ENCODE measurements at regions not wholly inside any gene's neighbourhood (a gene's known extent, or its start where the extent isn't known, plus 50 kb on each side); places are given as distances from the start of the nearest gene placed in this dataset.

DNA sequence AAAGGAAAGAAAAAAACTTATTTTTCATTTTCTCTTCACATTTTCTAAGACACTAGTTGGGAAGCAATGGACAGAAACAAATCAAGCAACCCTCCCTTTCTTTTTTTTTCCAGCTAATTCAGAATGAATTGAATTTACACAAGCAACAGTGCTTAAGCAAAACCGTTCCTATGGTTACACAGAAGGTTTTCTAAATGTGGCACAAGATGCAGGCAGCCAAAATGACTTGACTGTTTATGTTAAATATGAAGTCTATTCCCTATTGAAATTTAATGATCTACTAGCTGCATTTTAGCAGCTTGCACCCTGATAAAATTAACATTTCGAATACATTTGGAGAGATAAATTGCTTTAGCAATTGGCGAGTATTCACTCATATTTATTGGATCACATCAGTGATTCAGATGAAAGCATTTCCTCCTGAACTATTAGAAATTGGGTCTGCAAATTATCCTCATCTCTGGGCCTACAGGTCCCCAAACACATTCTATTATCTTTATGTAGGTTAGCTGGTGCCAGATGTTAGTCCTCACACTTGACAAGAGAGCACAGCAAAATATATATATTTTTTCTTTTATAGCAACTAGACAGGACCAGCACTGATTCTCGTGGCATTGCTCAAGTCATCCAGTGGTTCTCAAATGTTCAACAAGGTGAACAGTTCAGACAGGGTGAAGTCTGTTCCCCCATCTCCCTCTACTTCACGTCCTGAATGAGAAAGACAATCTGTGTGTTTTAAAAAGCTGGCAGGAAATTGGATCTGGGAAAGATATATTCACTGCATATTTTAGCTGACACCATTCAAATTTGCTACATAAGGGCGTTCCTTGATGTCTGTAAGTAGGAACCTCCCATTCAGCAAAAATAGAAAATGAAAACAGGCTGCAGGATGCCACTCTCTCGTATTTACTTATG is 463.6 kb upstream of the KCNMB2 start:
- Histone ChIP-seq H3K9me3 (no peaks in the 10 kb centered on the region), H3K4me3 (no peak overlapping the region), H3K4me1 (no peaks in the 10 kb centered on the region), H3K27ac (no peak overlapping the region), H3K36me3 (no peaks in the 10 kb centered on the region), H3K27me3 (no peaks in the 10 kb centered on the region)
- intact Hi-C loops (cut with DNase I) = no loop called here
- WGBS (ENCODE audit: insufficient coverage, low coverage, low lambda C conversion rate, missing lambda C conversion rate) = 53% methylated on average over 7 of the region's 7 CpGs
- ATAC-seq = no peak
- DNase-seq = no peak
- TF ChIP-seq POLR2A (IDR thresholded peaks at IDR 0.05) = no peak
- TF ChIP-seq, protein P1, sequence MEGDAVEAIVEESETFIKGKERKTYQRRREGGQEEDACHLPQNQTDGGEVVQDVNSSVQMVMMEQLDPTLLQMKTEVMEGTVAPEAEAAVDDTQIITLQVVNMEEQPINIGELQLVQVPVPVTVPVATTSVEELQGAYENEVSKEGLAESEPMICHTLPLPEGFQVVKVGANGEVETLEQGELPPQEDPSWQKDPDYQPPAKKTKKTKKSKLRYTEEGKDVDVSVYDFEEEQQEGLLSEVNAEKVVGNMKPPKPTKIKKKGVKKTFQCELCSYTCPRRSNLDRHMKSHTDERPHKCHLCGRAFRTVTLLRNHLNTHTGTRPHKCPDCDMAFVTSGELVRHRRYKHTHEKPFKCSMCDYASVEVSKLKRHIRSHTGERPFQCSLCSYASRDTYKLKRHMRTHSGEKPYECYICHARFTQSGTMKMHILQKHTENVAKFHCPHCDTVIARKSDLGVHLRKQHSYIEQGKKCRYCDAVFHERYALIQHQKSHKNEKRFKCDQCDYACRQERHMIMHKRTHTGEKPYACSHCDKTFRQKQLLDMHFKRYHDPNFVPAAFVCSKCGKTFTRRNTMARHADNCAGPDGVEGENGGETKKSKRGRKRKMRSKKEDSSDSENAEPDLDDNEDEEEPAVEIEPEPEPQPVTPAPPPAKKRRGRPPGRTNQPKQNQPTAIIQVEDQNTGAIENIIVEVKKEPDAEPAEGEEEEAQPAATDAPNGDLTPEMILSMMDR (IDR thresholded peaks at IDR 0.05) = no peak

DNA sequence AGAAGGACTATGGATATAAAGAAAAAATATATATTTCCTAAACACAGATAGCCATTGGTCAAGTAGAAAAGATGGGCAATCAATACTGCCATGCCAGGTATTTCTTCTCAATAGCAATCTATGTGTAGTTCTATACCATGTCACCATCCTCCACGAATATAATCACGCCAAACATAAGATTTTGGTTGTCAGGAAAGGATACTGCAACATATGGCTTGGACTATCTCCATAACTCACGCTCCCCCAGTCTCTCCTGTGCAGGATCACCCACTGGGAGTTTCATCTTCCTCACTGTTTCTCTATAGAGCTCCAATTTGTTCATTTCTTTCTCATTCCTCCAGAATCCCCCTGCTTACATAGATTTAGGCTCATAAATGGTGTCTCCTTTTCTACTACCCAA is 462.9 kb upstream of the KCNMB2 start:
- Histone ChIP-seq H3K9me3 (no peaks in the 10 kb centered on the region), H3K27ac (no peak overlapping the region), H3K27me3 (no peaks in the 10 kb centered on the region), H3K4me1 (peaks cover 0 to 2% (median 0%) of the 10 kb centered on the region in 4 donors), H3K36me3 (no peaks in the 10 kb centered on the region), H3K4me3 (no peak overlapping the region)
- DNase-seq = no peak
- WGBS (ENCODE audit: insufficient coverage, low coverage, low lambda C conversion rate, missing lambda C conversion rate) = 97% methylated on average over 3 of the region's 3 CpGs
- ATAC-seq = no peak
- intact Hi-C loops (cut with DNase I) = no loop called here
- TF ChIP-seq POLR2A (IDR thresholded peaks at IDR 0.05) = no peak
- TF ChIP-seq, protein P1 (IDR thresholded peaks at IDR 0.05) = no peak

DNA sequence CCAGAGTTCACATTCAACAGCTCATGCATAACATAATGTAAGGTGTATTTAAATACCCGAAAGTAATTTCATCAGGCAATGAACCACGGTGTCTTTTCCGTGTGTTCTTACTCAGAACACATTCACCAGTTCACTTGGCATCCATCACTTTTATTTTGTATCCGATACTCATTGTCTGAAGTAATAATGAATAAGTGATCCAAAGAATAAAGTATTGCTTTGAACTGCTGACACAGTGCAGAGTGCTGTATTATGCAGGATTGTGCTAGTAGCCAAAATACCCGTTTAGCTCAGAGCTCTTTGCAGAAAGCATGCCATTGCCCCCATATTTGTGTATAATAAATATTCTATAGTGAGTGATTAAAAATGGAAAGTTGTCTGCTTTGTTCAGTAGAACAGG is 460.9 kb upstream of the KCNMB2 start:
- H3K27me3 ChIP-seq = no peaks in the 10 kb centered on the region
- peaks cover 0 to 5% (median 0%) of the 10 kb centered on the region in 4 donors for H3K4me1 ChIP-seq
- TF ChIP-seq, protein P1 (IDR thresholded peaks at IDR 0.05) = no peak
- no peak for TF ChIP-seq POLR2A (IDR thresholded peaks at IDR 0.05)
- no peak overlapping the region for H3K4me3 ChIP-seq
- no peaks in the 10 kb centered on the region for H3K36me3 ChIP-seq
- 88% methylated on average over 5 of the region's 5 CpGs for WGBS (ENCODE audit: insufficient coverage, low coverage, low lambda C conversion rate, missing lambda C conversion rate)
- intact Hi-C loops (cut with DNase I) = no loop called here
- no peak overlapping the region for H3K27ac ChIP-seq
- no peaks in the 10 kb centered on the region for H3K9me3 ChIP-seq
- no peak for DNase-seq
- ATAC-seq = no peak

DNA sequence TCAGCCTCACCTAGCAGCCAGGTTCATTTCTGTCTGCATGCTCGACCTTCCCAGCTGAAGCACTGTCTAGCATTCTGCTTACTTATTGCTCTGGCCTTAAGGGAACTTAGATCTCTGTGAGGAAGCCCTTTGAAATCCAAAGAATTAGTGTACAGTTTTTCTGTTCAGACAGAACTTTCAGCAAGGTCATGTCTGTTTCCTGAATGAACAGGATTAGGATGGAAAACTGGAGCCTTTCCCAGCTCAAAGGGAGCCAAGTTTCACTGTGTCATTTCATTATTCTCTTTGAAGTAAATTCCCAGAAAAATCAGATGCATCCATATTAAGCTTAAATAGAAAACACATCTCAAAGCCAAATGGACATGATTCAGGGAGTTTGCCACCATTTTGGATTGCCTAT is 457.3 kb upstream of the KCNMB2 start:
- peaks cover 0 to 5% (median under 1%) of the 10 kb centered on the region in 4 donors for H3K4me1 ChIP-seq
- peak; percentile 54 to 85 (median 78) for ATAC-seq
- no peaks in the 10 kb centered on the region for H3K9me3 ChIP-seq
- no peaks in the 10 kb centered on the region for H3K27me3 ChIP-seq
- TF ChIP-seq POLR2A (IDR thresholded peaks at IDR 0.05) = no peak
- TF ChIP-seq, protein P1 (IDR thresholded peaks at IDR 0.05) = no peak
- H3K27ac ChIP-seq = no peak overlapping the region
- H3K4me3 ChIP-seq = no peak overlapping the region
- WGBS (ENCODE audit: insufficient coverage, low coverage, low lambda C conversion rate, missing lambda C conversion rate) = 14% methylated on average over 1 of the region's 1 CpG
- H3K36me3 ChIP-seq = no peaks in the 10 kb centered on the region
- intact Hi-C loops (cut with DNase I) = no loop called here
- no peak for DNase-seq
